ENCODE measurements at regions not wholly inside any gene's neighbourhood (a gene's known extent, or its start where the extent isn't known, plus 50 kb on each side); places are given as distances from the start of the nearest gene placed in this dataset.

GRCh38 chr1:58874757-58875755 lies 91.2 kb upstream of the JUN start:
- TF ChIP-seq POLR2A (IDR thresholded peaks at IDR 0.05), result no peak
- TF ChIP-seq CTCF (IDR thresholded peaks at IDR 0.05), result no peak
- TF ChIP-seq EP300 (IDR thresholded peaks at IDR 0.05), result no peak

All from ovary (tissue), 3 donors.